Sigmoid colon (tissue), 4 donors: ENCODE measurements at regions not wholly inside any gene's neighbourhood (a gene's known extent, or its start where the extent isn't known, plus 50 kb on each side); places are given as distances from the start of the nearest gene placed in this dataset.
"Not testable (repeated sequence)": the region's sequence is repeated elsewhere in the genome, so short reads cannot be mapped to it uniquely, and the experiment has no call there.

Experiments used
- POLR2A ChIP-seq, 2 donors: fragments of 450-650 bp; IDR thresholded peaks; one replicate each; pipeline ENCODE4 v1.6.1; 2016; ENCODE audit warnings: antibody characterized with exemption in 2 of 2, mild to moderate bottlenecking in 2 of 2, moderate library complexity in 2 of 2
- POLR2AphosphoS5 ChIP-seq, 4 donors: sonication (generic); formaldehyde crosslinking; IDR thresholded peaks; one replicate each; pipeline ENCODE4 v1.6.1; 2017; ENCODE audit warnings: antibody characterized with exemption in 4 of 4
- TF ChIP-seq, protein P1 (sequence below), 4 experiments: fragments of 450-650 bp in 3 of 4; fragments of 200-600 bp in 1 of 4; IDR thresholded peaks; one replicate each; pipeline ENCODE4 v1.5.1; 2016 to 2019; ENCODE audit warnings: antibody characterized with exemption in 4 of 4, mild to moderate bottlenecking in 3 of 4, moderate library complexity in 2 of 4

DNA sequence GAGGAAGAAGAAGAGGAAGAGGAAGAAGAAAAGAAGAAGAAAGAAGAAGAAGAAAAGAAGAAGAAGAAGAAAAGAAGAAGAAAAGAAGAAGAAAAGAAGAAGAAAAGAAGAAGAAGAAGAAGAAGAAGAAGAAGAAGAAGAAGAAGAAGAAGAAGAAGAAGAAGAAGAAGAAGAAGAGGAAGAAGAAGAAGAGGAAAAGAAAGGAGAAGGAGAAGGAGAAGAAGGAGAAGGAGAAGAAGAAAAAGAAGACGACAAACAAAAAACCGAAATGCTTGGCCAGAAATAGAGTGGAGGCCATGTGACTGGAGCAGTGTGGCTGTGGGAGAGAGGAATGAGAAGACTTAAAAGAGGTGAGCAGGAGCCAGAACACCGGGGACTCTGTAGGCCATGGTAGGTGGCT lies 75.1 kb downstream of the GLUL start:
- TF ChIP-seq, protein P1, sequence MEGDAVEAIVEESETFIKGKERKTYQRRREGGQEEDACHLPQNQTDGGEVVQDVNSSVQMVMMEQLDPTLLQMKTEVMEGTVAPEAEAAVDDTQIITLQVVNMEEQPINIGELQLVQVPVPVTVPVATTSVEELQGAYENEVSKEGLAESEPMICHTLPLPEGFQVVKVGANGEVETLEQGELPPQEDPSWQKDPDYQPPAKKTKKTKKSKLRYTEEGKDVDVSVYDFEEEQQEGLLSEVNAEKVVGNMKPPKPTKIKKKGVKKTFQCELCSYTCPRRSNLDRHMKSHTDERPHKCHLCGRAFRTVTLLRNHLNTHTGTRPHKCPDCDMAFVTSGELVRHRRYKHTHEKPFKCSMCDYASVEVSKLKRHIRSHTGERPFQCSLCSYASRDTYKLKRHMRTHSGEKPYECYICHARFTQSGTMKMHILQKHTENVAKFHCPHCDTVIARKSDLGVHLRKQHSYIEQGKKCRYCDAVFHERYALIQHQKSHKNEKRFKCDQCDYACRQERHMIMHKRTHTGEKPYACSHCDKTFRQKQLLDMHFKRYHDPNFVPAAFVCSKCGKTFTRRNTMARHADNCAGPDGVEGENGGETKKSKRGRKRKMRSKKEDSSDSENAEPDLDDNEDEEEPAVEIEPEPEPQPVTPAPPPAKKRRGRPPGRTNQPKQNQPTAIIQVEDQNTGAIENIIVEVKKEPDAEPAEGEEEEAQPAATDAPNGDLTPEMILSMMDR (IDR thresholded peaks at IDR 0.05): not testable (repeated sequence)
- TF ChIP-seq POLR2AphosphoS5, POLR2A (IDR thresholded peaks at IDR 0.05): not testable (repeated sequence)
